COR-L47 (cell line): ENCODE measurements at regions not wholly inside any gene's neighbourhood (a gene's known extent, or its start where the extent isn't known, plus 50 kb on each side); places are given as distances from the start of the nearest gene placed in this dataset.
"Not testable (repeated sequence)": the region's sequence is repeated elsewhere in the genome, so short reads cannot be mapped to it uniquely, and the experiment has no call there.

ENCODE experiments used
- DNase-seq: peaks from one replicate; lab custom pipeline; 2025; lab: John Stamatoyannopoulos, UW

DNA sequence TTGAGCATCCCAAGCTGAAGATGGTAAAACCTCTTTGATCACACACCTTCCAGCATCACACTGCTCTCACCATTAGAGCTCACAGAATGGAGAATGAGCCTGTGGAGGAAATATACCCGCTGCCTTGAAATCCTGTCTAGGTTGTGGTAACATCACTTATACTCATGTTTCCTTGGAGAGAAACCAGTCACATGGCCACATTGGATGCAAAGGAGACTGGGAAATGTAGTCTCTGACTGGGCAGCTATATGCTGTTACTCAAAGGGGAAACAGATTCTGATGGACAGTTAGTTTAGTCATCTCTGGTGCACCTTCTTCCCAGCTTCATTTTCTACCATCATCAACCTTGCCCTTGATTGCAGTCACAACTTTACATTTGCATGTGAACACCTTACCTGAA is 286.3 kb downstream of the ANKRD50 start:
- no peak for DNase-seq

DNA sequence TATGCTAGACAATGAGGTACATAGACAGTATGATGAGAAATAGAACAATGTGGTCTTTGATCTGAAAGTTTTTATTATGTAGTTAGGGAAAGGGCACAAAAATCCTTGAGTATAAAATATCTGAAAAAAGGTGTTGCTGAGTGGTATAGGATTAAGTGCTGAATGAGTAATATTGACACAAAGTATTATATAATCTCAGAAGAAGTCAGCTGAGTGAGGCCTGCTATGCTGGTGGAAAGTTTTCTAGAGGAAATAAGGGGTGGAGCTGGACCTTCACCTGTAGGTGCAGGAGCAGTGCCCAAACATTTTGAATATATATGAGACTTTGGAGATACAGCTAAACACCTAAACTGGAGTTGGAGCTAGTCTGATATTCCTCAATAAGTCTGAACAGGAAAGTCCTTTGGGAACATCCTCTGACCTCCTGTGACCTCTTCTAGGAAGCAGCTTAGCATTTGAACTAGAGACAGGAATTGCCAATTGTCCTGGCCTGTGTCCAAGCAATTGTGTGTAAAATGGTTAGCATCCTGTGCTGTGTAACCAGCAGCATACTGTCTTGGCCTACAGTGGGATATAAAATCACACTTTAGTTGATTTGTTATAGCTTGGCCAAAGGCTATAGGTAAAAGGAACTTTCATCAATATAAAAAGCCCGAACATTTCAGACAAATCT is 285.3 kb downstream of the ANKRD50 start:
- DNase-seq: no peak

- no peak for DNase-seq
Measured at GRCh38 chr4:124428648-124429047, 283.9 kb downstream of the ANKRD50 start.

DNA sequence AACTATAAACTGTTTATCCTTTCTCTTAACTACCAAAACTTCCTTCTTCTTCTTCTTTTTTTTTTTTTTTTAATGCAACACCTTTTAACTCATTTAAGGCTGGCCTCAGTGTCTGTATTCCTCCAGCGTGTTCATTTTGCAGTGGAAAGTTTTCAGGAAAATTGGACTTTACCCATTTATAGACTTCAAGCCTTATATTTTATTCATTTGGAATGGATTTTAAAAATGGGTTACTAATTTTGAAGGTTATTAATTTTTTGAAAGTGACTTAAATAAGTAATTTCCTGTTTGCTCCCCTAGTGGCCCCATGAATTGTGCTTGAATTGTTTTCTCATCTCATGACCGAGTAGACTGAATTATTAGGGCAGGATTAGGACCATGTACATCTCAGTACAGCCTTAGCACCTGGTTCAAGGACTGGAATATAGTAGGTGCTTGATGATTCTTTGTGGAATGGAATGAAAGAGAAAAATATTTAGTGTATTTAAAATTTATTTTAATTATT is 282.7 kb downstream of the ANKRD50 start:
- no peak for DNase-seq

GRCh38 chr4:124431653-124432192 is 280.8 kb downstream of the ANKRD50 start:
- no peak for DNase-seq

DNA sequence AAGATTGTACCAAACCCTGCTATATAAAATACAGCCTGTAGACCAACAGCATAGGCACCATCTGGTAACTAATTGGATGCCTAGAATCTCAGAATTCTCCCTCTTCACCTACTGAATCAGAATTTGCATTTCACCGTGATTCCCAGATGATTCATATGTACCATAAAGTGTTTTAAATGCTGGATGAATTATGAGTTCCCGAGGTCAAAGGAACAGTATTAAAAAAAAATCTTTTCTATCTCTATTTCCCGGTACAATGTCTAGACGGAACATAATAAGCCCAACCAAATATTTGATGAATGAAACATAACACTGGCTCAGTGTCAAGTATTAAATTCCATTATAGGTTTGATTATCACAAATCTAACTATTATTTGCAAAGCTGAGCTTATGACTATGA is 280.0 kb downstream of the ANKRD50 start:
- no peak for DNase-seq

- DNase-seq: no peak
Measured at GRCh38 chr4:124433044-124433443, 279.5 kb downstream of the ANKRD50 start.

- no peak for DNase-seq
Measured at GRCh38 chr4:124433500-124433899, 279.0 kb downstream of the ANKRD50 start.

GRCh38 chr4:124435274-124435950 is 277.1 kb downstream of the ANKRD50 start:
- DNase-seq: no peak

- DNase-seq: no peak
Measured at GRCh38 chr4:124437853-124438495, 274.6 kb downstream of the ANKRD50 start.

GRCh38 chr4:124445071-124445470 is 267.5 kb downstream of the ANKRD50 start:
- no peak for DNase-seq

DNA sequence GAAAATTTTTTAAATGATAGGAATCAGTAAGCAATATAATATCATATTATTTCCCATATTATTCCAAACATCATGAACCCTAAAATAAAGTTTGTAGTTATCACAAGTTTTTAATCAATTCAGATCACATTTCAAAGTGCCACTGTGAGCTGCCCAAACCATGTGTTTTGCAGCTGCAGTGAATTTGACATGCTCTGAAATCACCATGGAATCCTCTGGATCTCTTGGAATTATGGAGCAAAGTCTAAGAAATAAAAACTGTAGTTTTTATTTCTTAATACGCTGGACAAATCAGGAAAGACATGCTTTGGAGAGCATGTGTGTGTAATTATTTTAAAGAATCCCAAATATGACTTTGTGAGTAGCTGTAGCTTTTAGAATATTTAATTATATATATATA is 262.7 kb downstream of the ANKRD50 start:
- DNase-seq: no peak

- no peak for DNase-seq
Measured at GRCh38 chr4:124450851-124451250, 261.7 kb downstream of the ANKRD50 start.

DNA sequence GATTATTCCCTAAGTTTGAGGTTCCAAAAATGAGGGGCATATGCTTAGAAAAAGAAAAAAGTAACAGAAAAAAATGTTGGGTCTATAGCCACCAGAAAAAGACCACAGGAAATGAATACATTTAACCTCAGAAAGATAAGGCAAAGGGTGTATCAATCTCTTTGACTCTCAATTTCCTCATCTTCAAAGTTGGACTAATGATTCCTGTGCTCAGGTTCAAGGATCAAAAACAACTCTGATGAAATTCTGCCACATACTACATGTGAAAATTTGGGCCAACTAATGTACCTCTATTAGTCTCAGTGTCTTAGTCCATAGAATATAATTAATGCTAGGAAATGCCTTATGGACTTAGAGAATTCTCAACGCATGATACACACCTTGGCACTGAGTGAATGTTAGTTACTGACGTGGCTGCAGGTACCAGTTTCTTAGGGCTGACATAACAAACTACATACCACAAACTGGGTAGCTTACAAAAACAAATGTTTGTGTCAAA is 257.7 kb downstream of the ANKRD50 start:
- DNase-seq: no peak

- DNase-seq: no peak
Measured at GRCh38 chr4:124455671-124456070, 256.9 kb downstream of the ANKRD50 start.

DNA sequence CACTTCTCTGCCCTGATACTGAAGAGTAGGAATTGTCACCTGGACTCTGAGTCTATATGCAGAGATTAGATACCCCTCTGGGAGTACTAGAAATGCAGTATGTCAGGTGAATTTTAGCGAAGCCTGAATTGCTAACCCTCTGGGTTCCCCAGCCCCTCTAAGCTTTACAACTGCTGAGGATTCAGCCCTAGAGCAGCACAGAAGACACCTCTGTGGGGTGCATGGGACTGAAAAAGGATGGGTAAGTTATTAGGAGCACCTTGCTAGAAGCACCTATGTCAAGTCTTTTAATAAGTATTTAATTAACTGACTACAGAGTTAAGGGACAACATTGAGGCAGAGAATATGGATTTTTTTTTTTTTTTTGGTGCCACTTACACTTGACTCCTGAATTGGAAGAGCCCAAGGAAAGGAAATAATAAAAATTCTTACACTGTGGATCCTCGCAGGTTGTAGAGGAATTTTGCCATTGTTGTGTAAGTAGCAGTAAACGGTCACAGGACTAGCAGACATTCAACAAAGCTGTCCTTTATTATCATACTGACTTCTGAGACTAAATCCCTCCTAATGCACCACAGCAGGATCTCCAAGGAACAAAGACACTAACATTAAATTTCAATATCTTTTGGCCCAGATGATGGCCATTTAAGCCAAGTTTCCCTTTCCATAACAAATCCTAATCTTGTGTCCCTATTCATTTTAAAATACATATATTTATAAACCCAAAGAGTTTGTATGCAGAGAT is 253.2 kb downstream of the ANKRD50 start:
- DNase-seq: no peak

DNA sequence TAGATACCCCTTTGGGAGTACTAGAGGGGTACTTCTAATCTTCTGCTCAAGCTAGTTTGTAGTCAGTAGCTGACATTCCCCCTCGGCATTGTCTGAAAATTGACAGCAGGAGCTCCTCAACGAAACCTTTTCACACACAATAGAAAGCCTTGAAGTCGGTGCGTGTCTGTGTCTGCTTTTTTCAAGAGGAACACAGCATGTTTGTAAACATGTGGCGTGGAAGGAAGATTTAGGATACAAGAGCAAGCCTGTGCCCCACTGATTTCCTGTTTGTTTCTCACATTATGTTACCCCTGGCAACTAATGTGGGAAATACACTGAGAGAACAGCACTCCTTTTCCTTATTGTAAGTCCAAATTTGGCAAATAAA is 252.6 kb downstream of the ANKRD50 start:
- no peak for DNase-seq

DNA sequence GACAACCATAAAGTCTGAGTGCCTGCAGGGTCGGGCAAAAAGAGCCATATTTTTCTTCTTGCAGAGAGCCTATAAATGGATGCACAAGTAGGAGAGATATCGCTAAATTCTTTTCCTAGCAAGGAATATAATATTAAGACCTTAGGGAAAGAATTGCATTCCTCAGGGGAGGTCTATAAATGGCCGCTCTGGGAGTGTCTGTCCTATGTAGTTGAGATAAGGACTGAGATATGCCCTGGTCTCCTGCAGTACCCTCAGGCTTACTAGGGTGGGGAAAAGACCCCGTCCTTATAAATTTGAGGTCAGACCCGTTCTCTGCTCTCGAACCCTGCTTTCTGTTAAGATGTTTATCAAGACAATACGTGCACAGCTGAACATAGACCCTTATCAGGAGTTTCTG is 250.9 kb downstream of the ANKRD50 start:
- DNase-seq: not testable (repeated sequence)

DNA sequence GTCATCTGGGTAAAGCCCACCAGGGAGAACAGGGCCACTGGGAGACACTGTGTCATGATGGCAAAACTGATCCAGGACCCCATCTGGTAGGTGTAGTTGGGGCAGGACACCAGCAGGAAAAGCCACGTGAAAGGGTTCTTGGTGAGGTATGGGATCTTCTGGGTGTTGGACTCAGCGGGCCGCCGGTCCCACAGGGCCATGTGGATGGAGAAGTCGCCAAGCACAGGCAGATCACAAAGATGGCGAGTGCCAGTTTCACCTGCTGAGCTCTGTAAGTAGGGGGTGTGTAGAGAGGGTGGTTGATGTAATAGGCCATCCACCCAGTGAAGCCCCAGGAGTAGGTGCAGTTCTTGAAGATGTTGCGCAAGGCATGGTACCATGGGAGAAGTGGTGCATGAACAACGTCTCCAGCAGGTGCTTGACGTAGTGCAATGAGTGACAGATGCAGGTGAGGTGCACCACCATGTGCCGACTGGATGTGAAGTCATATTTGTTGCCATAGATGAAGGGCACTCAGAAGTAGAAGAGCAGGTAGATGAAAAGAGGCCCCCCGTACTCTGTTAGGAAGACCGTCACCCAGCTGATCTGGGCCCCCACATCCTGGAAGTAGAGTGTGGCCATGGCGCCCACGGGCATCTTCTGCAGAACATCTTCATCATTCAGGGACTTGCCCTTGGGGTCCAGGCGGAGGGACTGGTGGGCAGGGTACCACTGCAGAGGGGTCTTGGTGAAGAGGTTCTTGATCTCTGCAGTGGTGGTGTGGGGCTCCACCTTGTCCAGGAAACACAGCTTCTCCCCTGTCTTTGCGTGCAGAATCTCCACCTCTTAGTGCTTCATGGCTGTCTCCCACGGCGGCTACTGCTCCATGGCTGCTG is 249.3 kb downstream of the ANKRD50 start:
- DNase-seq: no peak

DNA sequence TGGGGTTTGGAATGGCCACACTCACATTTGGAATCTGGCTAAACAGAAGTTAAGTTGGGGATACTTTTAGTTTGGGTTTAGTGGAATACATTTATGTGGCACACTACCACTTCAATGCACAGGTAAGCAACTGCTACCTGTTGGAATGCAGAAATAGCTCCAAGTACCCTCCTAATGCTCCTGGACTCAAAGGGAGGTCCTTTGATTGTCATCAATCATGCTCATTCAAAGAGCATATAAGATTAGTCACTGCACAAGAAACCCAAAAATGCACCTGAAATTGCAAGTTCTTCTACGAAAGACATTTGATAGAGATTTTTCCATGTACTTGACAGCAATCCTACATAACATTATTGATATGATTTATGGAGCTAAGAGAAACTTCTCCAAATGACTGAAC is 247.7 kb downstream of the ANKRD50 start:
- no peak for DNase-seq

DNA sequence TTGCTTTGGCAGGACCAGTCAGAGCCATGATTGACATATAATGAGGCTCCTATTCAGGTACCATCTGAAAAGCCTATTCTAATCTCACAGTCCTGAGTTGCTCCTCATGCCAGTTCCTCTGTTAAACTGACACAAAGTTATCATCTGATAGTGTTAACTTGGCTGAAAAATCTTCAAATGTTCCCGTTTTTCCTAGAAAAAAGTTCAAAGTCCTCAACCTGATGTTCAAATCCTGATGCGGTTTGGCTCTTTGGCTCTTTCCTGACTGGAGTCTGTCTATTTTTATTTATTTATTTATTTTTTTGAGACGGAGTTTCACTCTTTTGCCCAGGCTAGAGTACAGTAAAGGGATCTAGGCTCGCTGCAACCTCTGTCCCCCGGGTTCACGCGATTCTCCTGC is 244.2 kb downstream of the ANKRD50 start:
- DNase-seq: no peak
